Smooth muscle cell (in vitro differentiated cells): ENCODE measurements at regions not wholly inside any gene's neighbourhood (a gene's known extent, or its start where the extent isn't known, plus 50 kb on each side); places are given as distances from the start of the nearest gene placed in this dataset.

ENCODE experiments used
- DNase-seq: peaks from one replicate; lab custom pipeline; 2025; ENCODE audit not compliant: unreplicated experiment; lab: John Stamatoyannopoulos, UW
- H2AFZ ChIP-seq: fragments of 200-600 bp; sonication (generic); 2 replicates; pipeline ENCODE4 v1.6.0; 2016; ENCODE audit warnings: antibody characterized with exemption, low read depth, mild to moderate bottlenecking
- H3F3A ChIP-seq: fragments of 200-600 bp; sonication (generic); 2 replicates; pipeline ENCODE4 v1.6.0; 2017; ENCODE audit warnings: antibody characterized with exemption, low read depth
- H3K27ac ChIP-seq: fragments of 200-600 bp; sonication (generic); 2 replicates; pipeline ENCODE4 v1.5.1; 2016; ENCODE audit warnings: low read depth, mild to moderate bottlenecking
- H3K27me3 ChIP-seq: fragments of 200-600 bp; sonication (generic); 2 replicates; pipeline ENCODE4 v1.6.1; 2016; ENCODE audit warnings: low read depth, mild to moderate bottlenecking
- H3K36me3 ChIP-seq: fragments of 200-600 bp; sonication (generic); 2 replicates; pipeline ENCODE4 v1.5.1; 2016; ENCODE audit warnings: low read depth
- H3K4me1 ChIP-seq: fragments of 200-600 bp; sonication (generic); 2 replicates; pipeline ENCODE4 v1.5.1; 2016; ENCODE audit warnings: low read depth
- H3K4me2 ChIP-seq: fragments of 200-600 bp; sonication (generic); 2 replicates; pipeline ENCODE4 v1.6.0; 2016; ENCODE audit warnings: mild to moderate bottlenecking
- H3K4me3 ChIP-seq: fragments of 200-600 bp; sonication (generic); 2 replicates; pipeline ENCODE4 v1.5.1; 2016; ENCODE audit warnings: mild to moderate bottlenecking
- H3K79me2 ChIP-seq: fragments of 200-600 bp; sonication (generic); 2 replicates; pipeline ENCODE4 v1.6.0; 2016; ENCODE audit warnings: low read depth, mild to moderate bottlenecking
- H3K9ac ChIP-seq: fragments of 200-600 bp; sonication (generic); 2 replicates; pipeline ENCODE4 v1.6.0; 2016; ENCODE audit warnings: low read depth
- H3K9me3 ChIP-seq: fragments of 200-600 bp; sonication (generic); replicated peaks from 2 replicates; pipeline ENCODE4 v1.5.1; 2016; ENCODE audit warnings: low read depth
- H4K20me1 ChIP-seq: fragments of 200-600 bp; sonication (generic); 2 replicates; pipeline ENCODE4 v1.6.0; 2016; ENCODE audit warnings: low read depth
- WGBS: methylation state at CpG from one replicate; pipeline ENCODE4 v1.1.7; 2016; ENCODE audit warnings: low lambda C conversion rate; 5-methylcytosine and 5-hydroxymethylcytosine counted together
- TF ChIP-seq, protein P1 (sequence below): fragments of 200-600 bp; sonication (generic); IDR thresholded peaks from 2 replicates; pipeline ENCODE4 v1.5.1; 2017; ENCODE audit warnings: borderline replicate concordance, mild to moderate bottlenecking, antibody characterized with exemption; ENCODE audit not compliant: insufficient read depth, poor library complexity, severe bottlenecking

DNA sequence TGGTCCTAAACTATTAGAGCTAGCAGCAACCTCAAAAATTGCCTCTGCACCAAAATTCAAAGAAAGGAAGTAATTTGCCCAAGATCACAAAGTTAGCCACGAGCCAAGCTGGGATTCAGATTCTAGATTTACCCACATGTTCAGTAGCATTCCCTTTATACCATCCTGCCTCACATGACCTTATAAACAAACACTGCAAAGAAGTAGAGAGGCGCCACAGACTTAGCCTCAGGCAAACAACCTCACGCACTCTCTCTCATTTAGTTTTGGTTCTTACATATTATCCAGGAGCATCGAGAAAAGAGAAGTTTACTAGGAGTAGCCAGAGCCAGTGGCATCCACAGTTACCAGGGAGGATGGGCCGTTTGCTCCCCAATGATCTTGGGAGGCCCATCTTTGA, 226.6 kb downstream of the OSR1 start:
- H3K4me1 ChIP-seq: peaks cover 5% of the 10 kb centered on the region
- H3K27me3 ChIP-seq: no peaks in the 10 kb centered on the region
- no peak overlapping the region for H3K4me2 ChIP-seq
- H4K20me1 ChIP-seq: no peaks in the 10 kb centered on the region
- TF ChIP-seq, protein P1, sequence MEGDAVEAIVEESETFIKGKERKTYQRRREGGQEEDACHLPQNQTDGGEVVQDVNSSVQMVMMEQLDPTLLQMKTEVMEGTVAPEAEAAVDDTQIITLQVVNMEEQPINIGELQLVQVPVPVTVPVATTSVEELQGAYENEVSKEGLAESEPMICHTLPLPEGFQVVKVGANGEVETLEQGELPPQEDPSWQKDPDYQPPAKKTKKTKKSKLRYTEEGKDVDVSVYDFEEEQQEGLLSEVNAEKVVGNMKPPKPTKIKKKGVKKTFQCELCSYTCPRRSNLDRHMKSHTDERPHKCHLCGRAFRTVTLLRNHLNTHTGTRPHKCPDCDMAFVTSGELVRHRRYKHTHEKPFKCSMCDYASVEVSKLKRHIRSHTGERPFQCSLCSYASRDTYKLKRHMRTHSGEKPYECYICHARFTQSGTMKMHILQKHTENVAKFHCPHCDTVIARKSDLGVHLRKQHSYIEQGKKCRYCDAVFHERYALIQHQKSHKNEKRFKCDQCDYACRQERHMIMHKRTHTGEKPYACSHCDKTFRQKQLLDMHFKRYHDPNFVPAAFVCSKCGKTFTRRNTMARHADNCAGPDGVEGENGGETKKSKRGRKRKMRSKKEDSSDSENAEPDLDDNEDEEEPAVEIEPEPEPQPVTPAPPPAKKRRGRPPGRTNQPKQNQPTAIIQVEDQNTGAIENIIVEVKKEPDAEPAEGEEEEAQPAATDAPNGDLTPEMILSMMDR: no peak
- no peaks in the 10 kb centered on the region for H3K36me3 ChIP-seq
- H3K9ac ChIP-seq: no peak overlapping the region
- DNase-seq: no peak
- no peaks in the 10 kb centered on the region for H3K9me3 ChIP-seq
- no peak overlapping the region for H2AFZ ChIP-seq
- WGBS: 77% methylated on average over 5 of the region's 5 CpGs
- no peaks in the 10 kb centered on the region for H3F3A ChIP-seq
- H3K4me3 ChIP-seq: no peak overlapping the region
- no peak overlapping the region for H3K27ac ChIP-seq
- no peaks in the 10 kb centered on the region for H3K79me2 ChIP-seq

DNA sequence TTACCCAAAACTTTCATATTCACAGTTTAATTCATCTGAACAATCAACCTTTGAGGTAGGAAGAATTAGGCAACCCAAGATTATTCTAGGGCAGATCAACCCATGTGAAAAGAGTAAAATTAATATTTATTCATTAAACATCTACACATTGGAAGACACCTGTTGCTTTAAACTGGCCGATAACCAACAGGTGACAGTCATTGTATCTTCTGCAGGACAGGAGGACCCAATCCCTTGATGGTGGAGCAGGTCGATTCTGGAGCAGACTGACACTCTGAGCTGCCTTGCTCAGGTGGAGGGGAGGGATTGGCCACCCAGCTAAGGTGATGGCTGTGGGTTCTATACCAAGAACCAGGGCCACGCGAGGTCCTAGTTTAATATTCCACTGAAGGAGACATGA, 230.3 kb downstream of the OSR1 start:
- Histone ChIP-seq H3K9ac (no peak overlapping the region), H4K20me1 (no peaks in the 10 kb centered on the region), H3K36me3 (no peaks in the 10 kb centered on the region), H3K9me3 (no peaks in the 10 kb centered on the region), H3K27me3 (no peaks in the 10 kb centered on the region), H3K79me2 (no peaks in the 10 kb centered on the region), H3K4me1 (peaks cover 19% of the 10 kb centered on the region), H3K27ac (no peak overlapping the region), H3K4me3 (no peak overlapping the region), H2AFZ (no peak overlapping the region), H3F3A (no peaks in the 10 kb centered on the region), H3K4me2 (no peak overlapping the region)
- DNase-seq: no peak
- TF ChIP-seq, protein P1: no peak
- WGBS: 81% methylated on average over 4 of the region's 4 CpGs

DNA sequence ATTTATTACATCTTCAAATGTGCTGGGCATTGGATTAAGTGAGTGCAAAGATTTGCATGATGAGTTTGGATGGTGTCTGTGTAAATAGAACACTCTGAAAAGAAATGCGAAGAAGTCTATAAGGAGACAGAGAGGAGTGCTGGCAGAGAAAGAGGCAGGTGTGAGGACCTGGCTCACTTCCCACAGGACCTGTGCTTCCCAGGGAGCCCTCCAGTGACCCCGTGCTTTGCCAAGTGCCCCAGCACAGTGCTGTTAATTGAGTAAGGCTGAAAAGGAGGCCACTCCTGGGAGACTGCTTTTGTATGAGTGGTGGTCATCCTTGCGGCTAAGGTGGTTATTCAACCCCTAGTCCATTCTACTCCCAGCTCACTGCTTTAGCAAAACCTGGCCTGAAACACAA, 230.8 kb downstream of the OSR1 start:
- no peak overlapping the region for H3K4me3 ChIP-seq
- TF ChIP-seq, protein P1: no peak
- H3K79me2 ChIP-seq: no peaks in the 10 kb centered on the region
- no peaks in the 10 kb centered on the region for H3K36me3 ChIP-seq
- H3K4me2 ChIP-seq: no peak overlapping the region
- no peaks in the 10 kb centered on the region for H3K9me3 ChIP-seq
- no peaks in the 10 kb centered on the region for H3K27me3 ChIP-seq
- WGBS: 94% methylated on average over 3 of the region's 3 CpGs
- H4K20me1 ChIP-seq: no peaks in the 10 kb centered on the region
- H3K27ac ChIP-seq: no peak overlapping the region
- DNase-seq: no peak
- H2AFZ ChIP-seq: no peak overlapping the region
- peaks cover 19% of the 10 kb centered on the region for H3K4me1 ChIP-seq
- H3F3A ChIP-seq: no peaks in the 10 kb centered on the region
- H3K9ac ChIP-seq: no peak overlapping the region

DNA sequence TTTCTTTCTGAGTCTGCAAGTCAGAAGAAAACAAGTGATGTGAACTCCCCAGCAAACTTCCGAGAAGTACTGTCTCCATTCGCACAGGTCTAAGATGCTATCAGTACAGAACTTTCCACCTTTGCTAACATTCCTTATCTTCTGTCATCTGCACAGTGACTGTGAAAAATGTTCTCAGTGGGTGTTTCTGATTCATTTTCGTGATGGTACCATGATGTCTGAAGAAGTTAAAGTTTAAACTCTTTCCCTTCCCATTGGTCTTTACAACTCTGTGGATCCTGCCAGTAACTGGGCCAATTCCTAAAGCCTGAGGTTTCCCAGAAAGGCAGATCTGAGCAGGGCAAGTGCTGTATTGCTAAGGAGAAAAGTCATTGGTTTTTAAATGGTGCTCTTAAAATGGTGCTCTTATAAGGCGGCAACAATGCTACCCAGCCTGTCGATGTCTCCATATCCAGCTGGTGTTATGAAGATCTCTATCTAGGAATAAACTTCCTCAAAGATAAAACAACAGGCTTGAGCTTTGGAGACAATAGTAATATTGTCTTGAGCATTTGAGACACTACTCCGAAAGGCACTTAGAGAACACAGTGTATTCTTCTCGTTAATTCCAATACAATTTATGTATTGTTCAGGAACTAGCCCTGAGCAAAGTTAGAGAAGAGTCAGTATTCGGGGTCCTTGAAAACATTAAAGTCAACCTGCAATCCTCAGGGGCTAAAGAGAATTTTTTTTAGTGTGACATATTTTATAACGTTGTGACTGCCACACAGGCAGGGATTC, 232.3 kb downstream of the OSR1 start:
- no peaks in the 10 kb centered on the region for H3K36me3 ChIP-seq
- peaks cover 21% of the 10 kb centered on the region for H3K4me1 ChIP-seq
- TF ChIP-seq, protein P1: no peak
- no peaks in the 10 kb centered on the region for H3F3A ChIP-seq
- no peaks in the 10 kb centered on the region for H3K9me3 ChIP-seq
- no peak for DNase-seq
- no peaks in the 10 kb centered on the region for H4K20me1 ChIP-seq
- peak overlapping the region; percentile 42 for H2AFZ ChIP-seq
- no peak overlapping the region for H3K9ac ChIP-seq
- H3K27me3 ChIP-seq: no peaks in the 10 kb centered on the region
- 67% methylated on average over 9 of the region's 9 CpGs for WGBS
- peak overlapping the region; percentile 40 for H3K4me2 ChIP-seq
- no peaks in the 10 kb centered on the region for H3K79me2 ChIP-seq
- no peak overlapping the region for H3K4me3 ChIP-seq
- H3K27ac ChIP-seq: peak overlapping the region; percentile 39
